Psoas muscle (tissue), 7 donors: ENCODE measurements at regions not wholly inside any gene's neighbourhood (a gene's known extent, or its start where the extent isn't known, plus 50 kb on each side); places are given as distances from the start of the nearest gene placed in this dataset.

Source experiments
- ATAC-seq, 4 donors: fragments of 200-7000 bp; cut with Tn5 transposase; one replicate each; pipeline ENCODE4 v1.9.1; 2020; ENCODE audit warnings: moderate library complexity in 3 of 4, mild to moderate bottlenecking in 2 of 4
- DNase-seq, 2 donors: peaks; one replicate each; pipeline ENCODE4 v3.0.0-alpha.2; 2020
- H3K27ac ChIP-seq: fragments of 200-600 bp; one replicate; pipeline ENCODE4 v1.8.0; 2022
- H3K27me3 ChIP-seq, 3 donors: fragments of 200-600 bp in 1 of 3; one replicate each; pipeline versions ENCODE4 v1.6.1 to v1.8.0; 2013 to 2022; ENCODE audit warnings: low read length in 2 of 3, mild to moderate bottlenecking in 2 of 3, moderate library complexity in 1 of 3; ENCODE audit not compliant: insufficient read depth in 3 of 3
- H3K36me3 ChIP-seq, 2 donors: fragments of 200-600 bp in 1 of 2; one replicate each; pipeline versions ENCODE4 v1.6.1 to v1.8.0; 2013 to 2022; ENCODE audit warnings: low read depth in 1 of 2, mild to moderate bottlenecking in 1 of 2, moderate library complexity in 1 of 2; ENCODE audit not compliant: insufficient read depth in 1 of 2
- H3K4me1 ChIP-seq: fragments of 200-600 bp; one replicate; pipeline ENCODE4 v1.8.0; 2022
- H3K4me3 ChIP-seq: fragments of 200-600 bp; one replicate; pipeline ENCODE4 v1.8.0; 2022; ENCODE audit warnings: mild to moderate bottlenecking
- H3K9me3 ChIP-seq: fragments of 200-600 bp; one replicate; pipeline ENCODE4 v1.8.0; 2022
- CTCF ChIP-seq: fragments of 200-600 bp; IDR thresholded peaks from one replicate; pipeline ENCODE4 v1.8.0; 2022; ENCODE audit warnings: antibody characterized with exemption
- WGBS, 3 donors: extraction: QIAGEN DNeasy Blood & Tissue Kit; methylation state at CpG; one replicate each; pipeline versions ENCODE4 v1.1.6 to v1.1.7; 2013; 5-methylcytosine and 5-hydroxymethylcytosine counted together
- intact Hi-C, 2 donors: fragments of 100-400 bp; cut with DNase I; formaldehyde crosslinking; loops; one replicate each; pipeline versions ENCODE4 v1.11.0 to v1.14.2; 2022
- donor health status: healthy with polysubstance abuse.
- donor health status: DM: no; HTN: no; CAD: no; lungs with moderate emphysema.
- donor health status: Bipolar disorder and iron deficiency.
- donor health status: healthy.
- donor health status: DM: yes; HTN: yes; CAD: no.
- donor health status: DM: no; HTN: no; CAD: no.
- donor health status: DM: yes; HTN: yes; CAD: no.

- Histone ChIP-seq H3K4me3 (no peak overlapping the region), H3K27me3 (no peaks in the 10 kb centered on the region), H3K36me3 (no peaks in the 10 kb centered on the region), H3K4me1 (peaks cover 14% of the 10 kb centered on the region), H3K9me3 (peaks cover 4% of the 10 kb centered on the region), H3K27ac (no peak overlapping the region)
- DNase-seq (no peak), ATAC-seq (no peak)
- WGBS, 3 donors: 73 to 90% (median 79%) methylated on average over 1 of the region's 1 CpG
- no peak for TF ChIP-seq CTCF
- intact Hi-C loops: no loop called here
Observed at GRCh38 chr7:95662987-95663386, 66.7 kb upstream of the PDK4 start.

- TF ChIP-seq CTCF: no peak
- ATAC-seq: peak; percentile 94 to 97 (median 96)
- H3K36me3 ChIP-seq: no peaks in the 10 kb centered on the region
- H3K4me3 ChIP-seq: no peak overlapping the region
- peak overlapping the region; percentile 54 for H3K27ac ChIP-seq
- intact Hi-C loops: no loop called here
- H3K9me3 ChIP-seq: peaks cover 4% of the 10 kb centered on the region
- peaks cover 14% of the 10 kb centered on the region for H3K4me1 ChIP-seq
- WGBS, 3 donors: 28 to 39% (median 38%) methylated on average over 3 of the region's 3 CpGs
- no peak for DNase-seq
- H3K27me3 ChIP-seq: no peaks in the 10 kb centered on the region
Observed at GRCh38 chr7:95660023-95660434, 63.7 kb upstream of the PDK4 start.

GRCh38 chr7:95658676-95659075 lies 62.4 kb upstream of the PDK4 start:
- no peak for TF ChIP-seq CTCF
- Histone ChIP-seq H3K36me3 (no peaks in the 10 kb centered on the region), H3K27ac (no peak overlapping the region), H3K9me3 (peaks cover 4% of the 10 kb centered on the region), H3K4me1 (peaks cover 14% of the 10 kb centered on the region), H3K27me3 (no peaks in the 10 kb centered on the region), H3K4me3 (no peak overlapping the region)
- intact Hi-C loops: loop anchor here (5.0 kb wide), 1 partner anchor 46 kb away; no protein-coding TSS in a partner anchor
- no peak for DNase-seq
- 81 to 85% (median 84%) methylated on average over 7 of the region's 7 CpGs for WGBS, 3 donors
- no peak for ATAC-seq

DNA sequence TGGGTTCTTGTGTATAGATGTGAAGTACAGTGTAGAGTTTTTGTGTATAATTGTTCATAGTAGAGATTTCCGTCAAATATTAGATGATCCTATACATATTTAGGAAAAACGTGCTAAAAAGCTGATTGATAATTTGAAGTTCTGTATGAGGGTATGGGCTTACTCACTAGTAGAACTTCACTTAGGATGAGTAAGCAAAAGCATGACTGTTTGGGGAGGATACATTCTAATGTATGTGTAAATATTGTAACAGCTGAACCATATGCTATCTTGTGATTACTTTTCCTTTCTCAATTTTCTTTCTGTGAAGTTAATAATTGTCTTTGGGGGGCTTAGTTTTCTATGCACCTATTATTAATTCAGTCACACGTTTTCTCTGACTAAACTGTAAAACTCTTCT lies 53.2 kb upstream of the PDK4 start:
- H3K9me3 ChIP-seq: no peaks in the 10 kb centered on the region
- no peaks in the 10 kb centered on the region for H3K27me3 ChIP-seq
- DNase-seq (no peak), ATAC-seq (no peak)
- TF ChIP-seq CTCF: no peak
- H3K4me3 ChIP-seq: no peak overlapping the region
- H3K4me1 ChIP-seq: no peaks in the 10 kb centered on the region
- 62 to 65% (median 63%) methylated on average over 3 of the region's 3 CpGs for WGBS, 3 donors
- intact Hi-C loops: no loop called here
- H3K36me3 ChIP-seq: no peaks in the 10 kb centered on the region
- no peak overlapping the region for H3K27ac ChIP-seq

DNA sequence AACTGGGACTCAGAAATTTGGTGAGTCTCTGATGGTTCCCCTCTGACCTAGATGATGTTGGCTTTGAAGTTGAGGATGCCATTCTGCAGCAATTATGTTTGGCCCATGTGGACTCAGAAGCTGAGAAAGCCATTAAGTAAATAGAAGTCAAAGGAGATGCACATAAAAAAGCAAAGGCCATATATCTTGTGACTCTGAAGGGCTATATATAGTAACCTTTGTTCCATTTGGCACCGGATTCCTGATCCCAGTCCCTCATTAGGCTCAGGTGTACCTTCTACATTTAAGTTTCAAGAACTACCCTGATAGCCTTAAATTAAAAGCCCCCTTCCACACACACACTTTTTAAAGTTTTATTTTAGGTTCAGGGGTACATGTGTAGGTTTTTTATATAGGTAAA lies 50.0 kb upstream of the PDK4 start:
- DNase-seq: no peak
- H3K4me3 ChIP-seq: no peak overlapping the region
- no peak for TF ChIP-seq CTCF
- no peak overlapping the region for H3K27ac ChIP-seq
- WGBS, 3 donors: 13 to 30% (median 20%) methylated on average over 1 of the region's 1 CpG
- H3K27me3 ChIP-seq: no peaks in the 10 kb centered on the region
- no peaks in the 10 kb centered on the region for H3K9me3 ChIP-seq
- H3K36me3 ChIP-seq: no peaks in the 10 kb centered on the region
- intact Hi-C loops: no loop called here
- ATAC-seq: peak in 2 of 4 donors; percentile 61 to 76
- no peaks in the 10 kb centered on the region for H3K4me1 ChIP-seq
